A549 (cell line): ENCODE measurements at regions not wholly inside any gene's neighbourhood (a gene's known extent, or its start where the extent isn't known, plus 50 kb on each side); places are given as distances from the start of the nearest gene placed in this dataset.

ENCODE experiments used
- CTCF ChIP-seq: fragments of >200 bp; sonication (Bioruptor Twin); formaldehyde crosslinking; IDR thresholded peaks from 3 replicates; pipeline ENCODE4 v1.5.1; 2016
- MAZ ChIP-seq: fragments of 150-350 bp; IDR thresholded peaks from 2 replicates; pipeline ENCODE4 v1.6.1; 2014; ENCODE audit warnings: antibody characterized with exemption, low read depth, low read length, borderline replicate concordance
- NFE2L2 ChIP-seq: fragments of 150-350 bp; conservative IDR thresholded peaks from 2 replicates; pipeline ENCODE4 v1.6.1; 2014; ENCODE audit warnings: low read length
- TF ChIP-seq, protein P1 (sequence below): fragments of 450-650 bp; IDR thresholded peaks from 2 replicates; pipeline ENCODE4 v1.6.1; 2014; ENCODE audit warnings: antibody characterized with exemption

- TF ChIP-seq CTCF (no peak), MAZ (no peak), NFE2L2 (no peak)
- TF ChIP-seq, protein P1, sequence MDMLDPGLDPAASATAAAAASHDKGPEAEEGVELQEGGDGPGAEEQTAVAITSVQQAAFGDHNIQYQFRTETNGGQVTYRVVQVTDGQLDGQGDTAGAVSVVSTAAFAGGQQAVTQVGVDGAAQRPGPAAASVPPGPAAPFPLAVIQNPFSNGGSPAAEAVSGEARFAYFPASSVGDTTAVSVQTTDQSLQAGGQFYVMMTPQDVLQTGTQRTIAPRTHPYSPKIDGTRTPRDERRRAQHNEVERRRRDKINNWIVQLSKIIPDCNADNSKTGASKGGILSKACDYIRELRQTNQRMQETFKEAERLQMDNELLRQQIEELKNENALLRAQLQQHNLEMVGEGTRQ, result no peak
Measured at GRCh38 chr17:34198519-34198918, 56.6 kb upstream of the CCL2 start.
